GM19468 (cell line): ENCODE measurements at regions not wholly inside any gene's neighbourhood (a gene's known extent, or its start where the extent isn't known, plus 50 kb on each side); places are given as distances from the start of the nearest gene placed in this dataset.
A peak's percentile ranks its signal among the peaks of the same experiment; 100 is the strongest.
"Not testable (repeated sequence)": the region's sequence is repeated elsewhere in the genome, so short reads cannot be mapped to it uniquely, and the experiment has no call there.

ENCODE experiments used
- ATAC-seq: cut with Tn5 transposase; IDR thresholded peaks from one replicate; pipeline ENCODE4 v1.9.1; 2021; ENCODE audit warnings: mild to moderate bottlenecking, moderate library complexity, moderate number of reproducible peaks; ENCODE audit not compliant: unreplicated experiment; ENCODE audit errors: extremely low read depth

DNA sequence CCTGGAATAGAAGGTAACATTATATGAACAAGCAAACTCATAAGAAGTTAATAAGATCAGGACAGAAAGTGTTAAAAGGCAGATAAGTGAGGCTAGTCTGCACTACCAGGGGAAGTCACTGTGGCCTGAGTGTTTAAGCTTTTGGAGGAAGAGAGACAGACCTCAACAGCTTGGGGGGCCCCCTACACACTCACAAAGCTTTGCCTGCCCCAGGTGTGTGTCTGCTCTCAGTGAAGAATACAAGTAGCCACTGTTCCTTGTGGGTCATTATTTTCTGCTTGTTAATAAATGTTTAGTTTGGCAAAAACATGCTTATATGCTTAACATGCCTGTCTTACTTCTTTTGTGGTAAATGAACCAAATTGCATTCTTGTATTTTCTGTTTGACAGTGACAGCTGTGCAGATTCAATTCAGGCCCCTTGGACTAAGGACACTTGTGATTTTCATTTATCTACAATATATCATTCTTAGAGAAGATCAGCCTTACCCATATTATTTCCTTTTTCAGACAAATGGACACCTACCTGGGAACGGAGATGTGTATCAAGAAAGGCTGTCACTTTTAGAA, 50.7 kb upstream of the C12orf71 start:
- ATAC-seq, result no peak

GRCh38 chr12:27140478-27140969, 58.1 kb upstream of the C12orf71 start:
- ATAC-seq, result no peak

GRCh38 chr12:27142101-27142721, 59.8 kb upstream of the C12orf71 start:
- ATAC-seq, result no peak

DNA sequence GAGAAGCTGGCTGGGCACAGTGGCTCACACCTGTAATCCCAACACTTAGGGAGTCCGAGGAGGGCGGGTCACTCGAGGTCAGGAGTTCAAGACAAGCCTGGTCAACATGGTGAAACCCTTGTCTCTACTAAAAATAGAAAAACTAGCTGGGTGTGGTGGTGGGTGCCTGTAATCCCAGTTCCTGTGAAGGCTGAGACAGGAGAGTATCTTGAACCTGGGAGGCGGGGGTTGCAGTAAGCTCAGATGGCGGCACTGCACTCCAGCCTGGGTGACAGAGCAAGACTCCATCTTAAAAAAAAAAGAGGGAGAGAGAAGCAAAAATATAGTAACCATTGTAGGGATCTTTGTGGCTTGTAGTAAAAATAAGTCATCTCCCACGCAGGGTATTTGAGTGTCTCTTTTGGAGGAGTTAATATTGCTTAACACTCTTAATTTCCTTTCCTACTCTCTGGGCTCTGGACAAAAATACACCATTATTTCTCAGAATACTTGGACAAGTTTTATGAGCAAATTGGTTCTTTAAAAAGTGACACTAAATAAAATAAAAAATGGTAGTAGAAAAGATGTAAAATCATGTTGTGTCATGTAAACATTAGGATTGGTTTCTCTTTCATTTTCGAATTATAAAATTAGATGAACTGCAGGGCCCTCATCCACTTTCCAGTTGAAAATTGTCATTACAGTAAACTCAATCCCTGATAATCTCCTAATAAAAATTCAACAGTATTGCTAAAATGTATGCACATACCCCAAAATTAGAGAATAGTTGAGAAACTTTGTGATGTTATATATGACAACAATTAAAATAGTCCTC, 61.1 kb upstream of the C12orf71 start:
- ATAC-seq, result no peak

GRCh38 chr12:27145725-27146124, 63.3 kb upstream of the C12orf71 start:
- peak; percentile 51 for ATAC-seq

- ATAC-seq, result no peak
Observed at GRCh38 chr12:27148373-27148772, 66.0 kb upstream of the C12orf71 start.

DNA sequence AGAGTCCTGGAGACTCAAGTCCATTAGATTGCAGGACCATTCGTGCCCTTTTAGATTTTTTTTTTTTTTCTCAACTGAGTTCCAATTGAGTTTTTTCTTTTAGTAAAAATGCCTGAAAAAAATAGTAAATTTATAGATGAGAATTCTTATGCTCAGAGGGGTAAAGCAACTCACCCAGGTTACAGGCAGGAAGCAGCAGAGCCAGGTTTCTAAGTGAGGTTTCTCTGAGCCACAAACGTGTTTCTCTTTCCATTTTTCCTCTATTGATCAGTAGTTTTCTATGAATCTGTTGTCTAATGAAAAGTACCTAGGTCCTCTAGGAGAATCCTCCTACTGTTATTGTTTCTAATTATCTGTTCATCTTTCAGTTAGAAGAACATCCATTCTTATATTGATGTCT, 66.4 kb upstream of the C12orf71 start:
- ATAC-seq, result no peak

DNA sequence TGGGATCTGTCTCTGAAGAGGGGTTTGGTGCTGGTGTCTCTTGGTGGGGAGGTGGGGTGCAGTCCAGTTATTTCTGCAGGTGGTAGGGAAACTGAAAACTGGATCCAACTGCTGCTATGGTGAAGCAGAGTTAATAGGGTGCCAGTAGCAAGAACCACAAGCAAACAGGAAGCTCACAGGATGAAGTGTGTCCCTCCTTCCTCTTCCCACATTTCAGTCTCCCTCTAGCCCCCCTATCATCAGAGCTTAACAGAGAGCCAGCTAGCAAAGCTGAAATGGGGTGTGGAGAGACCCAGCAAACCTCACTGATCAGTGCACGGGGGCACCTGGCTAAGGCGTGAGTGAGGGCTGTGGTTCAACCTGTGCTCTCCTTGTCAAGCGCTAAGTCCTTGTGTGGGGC, 69.1 kb upstream of the C12orf71 start:
- ATAC-seq, result no peak

- ATAC-seq, result no peak
Observed at GRCh38 chr12:27158297-27158696, 75.9 kb upstream of the C12orf71 start.

DNA sequence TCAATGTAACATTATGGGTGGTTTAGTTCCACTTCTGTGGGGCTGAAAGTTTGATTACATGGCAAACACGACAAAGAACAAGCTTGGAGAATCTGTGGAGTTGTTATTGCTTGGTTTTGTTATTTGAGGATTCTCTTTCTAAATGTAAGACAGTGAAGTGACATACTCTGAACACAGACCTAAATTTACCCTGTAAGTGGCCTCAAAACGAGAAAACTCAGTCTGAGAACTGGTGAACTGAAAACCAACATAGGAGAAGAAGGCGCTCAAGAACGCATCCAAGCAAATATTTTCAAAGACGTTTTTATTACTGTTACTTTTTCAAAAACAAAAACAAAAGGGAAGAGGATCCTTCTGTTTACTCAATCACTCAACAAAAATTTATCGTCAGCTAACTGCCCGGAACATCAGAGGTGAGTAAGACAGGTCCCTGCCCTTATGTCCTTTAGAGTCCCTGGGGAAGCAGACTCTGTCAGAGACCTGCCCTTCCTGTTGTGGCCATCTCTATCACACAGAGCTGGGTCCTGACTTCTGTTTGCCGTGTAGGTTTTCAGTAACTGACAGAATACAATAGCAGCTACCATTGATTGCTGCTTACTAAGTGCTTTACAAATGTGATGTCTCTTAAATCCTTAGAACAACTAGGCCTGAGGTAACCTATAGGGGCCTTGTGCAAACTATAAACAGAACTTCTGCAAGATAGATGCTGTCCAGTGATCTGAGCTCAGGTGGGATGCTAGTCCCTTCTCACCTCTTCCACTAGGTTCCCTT, 79.3 kb upstream of the C12orf71 start:
- ATAC-seq, result no peak

GRCh38 chr12:27162229-27162537, 79.8 kb upstream of the C12orf71 start:
- ATAC-seq, result no peak

DNA sequence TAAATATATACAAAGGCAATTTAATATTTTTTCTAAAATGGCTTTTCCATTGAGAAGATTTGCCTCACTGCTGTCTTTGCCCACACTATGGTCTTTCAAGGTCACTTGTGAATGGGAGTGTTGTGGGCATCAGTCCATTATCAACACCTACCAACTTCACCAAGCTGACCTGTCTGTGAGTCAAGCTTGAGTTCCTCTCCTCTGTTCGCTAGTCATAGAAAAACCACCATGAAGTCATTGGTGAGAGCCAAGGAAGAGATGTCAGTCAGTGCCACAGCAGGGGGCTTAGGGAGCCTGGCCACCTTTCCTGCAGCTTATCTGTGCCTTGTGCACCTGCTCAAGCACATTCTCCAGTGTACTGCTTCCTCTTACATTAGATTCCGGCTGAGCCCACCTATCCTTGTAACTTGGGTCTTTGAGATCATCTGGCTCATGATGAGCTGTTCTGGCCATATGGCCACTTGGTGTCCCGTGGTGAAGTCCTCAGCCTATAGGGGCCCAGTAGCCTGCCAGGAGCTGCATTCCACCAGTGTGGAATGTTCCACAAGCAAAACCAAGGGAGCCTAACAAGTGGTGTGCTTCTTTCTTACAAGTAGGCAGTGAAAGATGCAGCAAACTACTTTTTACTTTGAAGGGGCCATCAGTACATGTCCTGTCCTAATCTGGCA, 80.8 kb upstream of the C12orf71 start:
- no peak for ATAC-seq

GRCh38 chr12:27163894-27164293, 80.2 kb upstream of the STK38L start:
- ATAC-seq, result no peak

GRCh38 chr12:27164330-27165040, 79.6 kb upstream of the STK38L start:
- ATAC-seq, result no peak

DNA sequence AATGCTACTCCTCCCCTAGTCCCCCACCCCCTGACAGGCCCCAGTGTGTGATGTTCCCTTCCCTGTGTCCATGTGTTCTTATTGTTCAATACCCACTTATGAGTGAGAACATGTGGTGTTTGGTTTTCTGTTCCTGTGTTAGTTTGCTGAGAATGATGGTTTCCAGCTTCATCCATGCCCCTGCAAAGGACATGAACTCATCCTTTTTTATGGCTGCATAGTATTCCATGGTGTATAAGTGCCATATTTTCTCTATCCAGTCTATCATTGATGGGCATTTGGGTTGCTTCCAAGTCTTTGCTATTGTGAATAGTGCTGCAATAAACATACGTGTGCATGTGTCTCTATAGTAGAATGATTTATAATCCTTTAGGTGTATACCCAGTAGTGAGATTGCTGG, 78.1 kb upstream of the STK38L start:
- ATAC-seq, result not testable (repeated sequence)

DNA sequence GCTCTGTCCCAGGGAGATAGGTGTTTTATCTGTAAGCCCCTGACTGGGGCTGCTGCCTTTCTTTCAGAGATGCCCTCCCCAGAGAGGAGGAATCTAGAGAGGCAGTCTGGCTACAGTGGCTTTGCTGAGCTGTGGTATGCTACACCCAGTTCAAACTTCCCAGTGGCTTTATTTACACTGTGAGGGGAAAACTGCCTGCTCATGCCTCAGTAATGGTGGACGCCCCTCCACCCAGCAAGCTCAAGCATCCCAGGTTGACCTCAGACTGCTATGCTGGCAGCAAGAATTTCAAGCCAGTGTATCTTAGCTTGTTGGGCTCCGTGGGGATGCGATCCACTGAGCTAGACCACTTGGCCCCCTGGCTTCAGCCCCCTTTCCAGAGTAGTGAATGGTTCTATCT, 72.6 kb upstream of the STK38L start:
- not testable (repeated sequence) for ATAC-seq

GRCh38 chr12:27176765-27177164, 67.3 kb upstream of the STK38L start:
- no peak for ATAC-seq

DNA sequence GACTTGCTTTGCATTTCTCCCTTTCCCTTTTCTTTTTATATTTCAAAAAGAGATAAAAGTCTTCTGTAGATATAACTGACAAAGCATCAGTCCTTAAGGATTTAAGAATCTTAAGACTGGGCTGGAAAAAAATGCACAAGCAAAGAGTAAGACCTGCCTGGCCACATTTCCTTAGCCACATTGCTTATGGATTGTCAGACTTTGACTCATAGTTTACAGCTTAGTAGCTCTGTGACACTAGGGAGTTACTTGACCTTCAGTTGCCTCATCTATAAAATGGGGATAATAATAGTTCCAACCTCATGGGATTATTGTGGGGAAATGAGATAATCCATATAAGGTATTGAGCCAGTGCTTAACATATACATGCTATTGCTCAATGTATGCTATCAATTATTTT, 66.4 kb upstream of the STK38L start:
- ATAC-seq, result no peak

- ATAC-seq, result no peak
Observed at GRCh38 chr12:27178255-27178654, 65.8 kb upstream of the STK38L start.
